ENCODE measurements at regions not wholly inside any gene's neighbourhood (a gene's known extent, or its start where the extent isn't known, plus 50 kb on each side); places are given as distances from the start of the nearest gene placed in this dataset.

GRCh38 chr14:43041976-43042375 lies 1435.3 kb downstream of the LRFN5 start:
- DNase-seq, result no peak
- TF ChIP-seq POLR2A (IDR thresholded peaks at IDR 0.05) (no peak), CTCF (IDR thresholded peaks at IDR 0.05) (no peak)
- H3K27me3 ChIP-seq, result no peaks in the 10 kb centered on the region
- no peak overlapping the region for H3K27ac ChIP-seq
- H3K36me3 ChIP-seq, result no peaks in the 10 kb centered on the region
- H3K4me3 ChIP-seq, result no peak overlapping the region
- H3K4me1 ChIP-seq, result no peaks in the 10 kb centered on the region
- H3K9me3 ChIP-seq, result no peaks in the 10 kb centered on the region

- no peak for DNase-seq
- H3K4me3 ChIP-seq, result no peak overlapping the region
- no peak for TF ChIP-seq POLR2A (IDR thresholded peaks at IDR 0.05)
- TF ChIP-seq CTCF (IDR thresholded peaks at IDR 0.05), result no peak
- H3K27me3 ChIP-seq, result no peaks in the 10 kb centered on the region
- H3K27ac ChIP-seq, result no peak overlapping the region
- H3K9me3 ChIP-seq, result no peaks in the 10 kb centered on the region
- H3K4me1 ChIP-seq, result no peaks in the 10 kb centered on the region
- no peaks in the 10 kb centered on the region for H3K36me3 ChIP-seq
Measured at GRCh38 chr14:43041207-43041606, 1434.5 kb downstream of the LRFN5 start.

GRCh38 chr14:43039881-43040280 lies 1433.2 kb downstream of the LRFN5 start:
- Histone ChIP-seq H3K27me3 (no peaks in the 10 kb centered on the region), H3K36me3 (no peaks in the 10 kb centered on the region), H3K27ac (no peak overlapping the region), H3K9me3 (no peaks in the 10 kb centered on the region), H3K4me3 (no peak overlapping the region), H3K4me1 (no peaks in the 10 kb centered on the region)
- no peak for DNase-seq
- no peak for TF ChIP-seq POLR2A (IDR thresholded peaks at IDR 0.05)
- TF ChIP-seq CTCF (IDR thresholded peaks at IDR 0.05), result no peak

- H3K36me3 ChIP-seq, result no peaks in the 10 kb centered on the region
- no peak overlapping the region for H3K4me3 ChIP-seq
- no peaks in the 10 kb centered on the region for H3K4me1 ChIP-seq
- TF ChIP-seq CTCF (IDR thresholded peaks at IDR 0.05) (no peak), POLR2A (IDR thresholded peaks at IDR 0.05) (no peak)
- H3K27ac ChIP-seq, result no peak overlapping the region
- no peaks in the 10 kb centered on the region for H3K27me3 ChIP-seq
- no peak for DNase-seq
- no peaks in the 10 kb centered on the region for H3K9me3 ChIP-seq
Measured at GRCh38 chr14:43031598-43031997, 1424.9 kb downstream of the LRFN5 start.

- DNase-seq, result no peak
- H3K36me3 ChIP-seq, result no peaks in the 10 kb centered on the region
- H3K27ac ChIP-seq, result no peak overlapping the region
- TF ChIP-seq POLR2A (IDR thresholded peaks at IDR 0.05), result no peak
- no peak for TF ChIP-seq CTCF (IDR thresholded peaks at IDR 0.05)
- H3K9me3 ChIP-seq, result no peaks in the 10 kb centered on the region
- no peaks in the 10 kb centered on the region for H3K27me3 ChIP-seq
- H3K4me1 ChIP-seq, result no peaks in the 10 kb centered on the region
- H3K4me3 ChIP-seq, result no peak overlapping the region
Measured at GRCh38 chr14:43022094-43022800, 1415.6 kb downstream of the LRFN5 start.

- Histone ChIP-seq H3K9me3 (no peaks in the 10 kb centered on the region), H3K27me3 (no peaks in the 10 kb centered on the region), H3K4me1 (no peaks in the 10 kb centered on the region), H3K4me3 (no peak overlapping the region), H3K36me3 (no peaks in the 10 kb centered on the region), H3K27ac (no peak overlapping the region)
- no peak for DNase-seq
- no peak for TF ChIP-seq CTCF (IDR thresholded peaks at IDR 0.05)
- TF ChIP-seq POLR2A (IDR thresholded peaks at IDR 0.05), result no peak
Measured at GRCh38 chr14:43019826-43020225, 1413.2 kb downstream of the LRFN5 start.
